ENCODE measurements at regions not wholly inside any gene's neighbourhood (a gene's known extent, or its start where the extent isn't known, plus 50 kb on each side); places are given as distances from the start of the nearest gene placed in this dataset.
A peak's percentile ranks its signal among the peaks of the same experiment; 100 is the strongest.
"Not testable (repeated sequence)": the region's sequence is repeated elsewhere in the genome, so short reads cannot be mapped to it uniquely, and the experiment has no call there.

DNA sequence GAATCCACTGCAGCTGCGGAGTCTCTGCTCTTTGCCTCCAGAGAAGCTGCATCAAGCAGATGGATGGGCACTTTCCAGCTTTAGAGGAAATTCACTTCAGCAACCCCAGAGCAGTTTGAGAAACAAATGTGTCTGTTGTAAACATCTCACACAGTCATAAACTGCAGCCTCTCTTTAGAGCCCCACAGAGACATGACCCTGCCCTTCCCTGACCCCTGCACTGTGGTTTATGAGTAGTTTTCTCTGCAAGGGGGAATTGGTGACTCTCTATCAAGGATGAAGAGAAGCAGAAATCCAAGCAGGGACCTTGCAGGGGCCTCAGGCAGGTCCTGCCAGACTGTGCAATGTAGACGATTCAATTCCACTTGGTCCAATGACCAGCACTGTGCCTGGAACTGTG is 160.2 kb downstream of the SH2D4B start:
- no peak for FAIRE-seq
- DNase-seq (ENCODE audit: insufficient read length, low spot score), result no peak

DNA sequence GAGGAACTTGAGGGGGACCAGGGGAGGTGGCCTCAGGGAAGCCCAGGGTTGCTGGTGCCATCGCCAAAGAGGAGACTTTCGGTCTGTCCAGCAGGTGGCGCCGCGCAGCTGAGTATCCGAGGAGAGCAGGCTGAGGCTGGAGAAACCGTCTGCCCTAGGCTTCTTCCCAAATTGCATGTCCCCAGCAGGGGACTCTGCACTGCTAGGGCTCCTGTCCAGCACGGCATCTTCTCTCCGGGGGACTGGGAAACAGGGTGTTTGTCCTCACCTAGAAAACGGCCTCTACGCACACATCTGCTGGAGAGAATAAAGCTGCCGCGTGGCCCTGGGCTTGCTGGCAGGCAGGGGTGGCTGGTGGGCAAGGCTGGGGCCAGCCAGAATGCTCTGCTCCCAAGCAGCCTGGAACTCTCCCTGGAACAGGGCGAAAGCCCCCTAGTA is 161.9 kb downstream of the SH2D4B start:
- FAIRE-seq (peak; percentile 53), DNase-seq (ENCODE audit: insufficient read length, low spot score) (peak; percentile 69)

DNA sequence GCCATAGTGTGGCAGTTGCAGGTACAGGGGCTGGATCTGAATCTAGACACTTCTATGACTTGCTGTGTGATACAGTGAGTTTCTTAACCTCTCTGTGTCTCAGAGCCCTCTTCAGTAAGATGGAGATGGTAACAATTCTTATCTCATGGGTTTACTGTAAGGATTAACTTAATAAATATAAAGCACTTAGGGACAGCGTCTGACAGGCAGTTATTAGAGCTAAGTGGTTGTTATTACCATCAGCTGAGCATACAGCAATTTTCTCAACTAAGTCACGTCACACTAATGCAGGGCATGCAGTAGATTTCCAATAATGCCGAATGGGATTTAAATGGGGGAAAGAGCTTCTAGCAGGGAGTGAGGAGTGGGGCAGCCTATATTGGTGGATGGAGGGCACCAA is 162.6 kb downstream of the SH2D4B start:
- no peak for FAIRE-seq

DNA sequence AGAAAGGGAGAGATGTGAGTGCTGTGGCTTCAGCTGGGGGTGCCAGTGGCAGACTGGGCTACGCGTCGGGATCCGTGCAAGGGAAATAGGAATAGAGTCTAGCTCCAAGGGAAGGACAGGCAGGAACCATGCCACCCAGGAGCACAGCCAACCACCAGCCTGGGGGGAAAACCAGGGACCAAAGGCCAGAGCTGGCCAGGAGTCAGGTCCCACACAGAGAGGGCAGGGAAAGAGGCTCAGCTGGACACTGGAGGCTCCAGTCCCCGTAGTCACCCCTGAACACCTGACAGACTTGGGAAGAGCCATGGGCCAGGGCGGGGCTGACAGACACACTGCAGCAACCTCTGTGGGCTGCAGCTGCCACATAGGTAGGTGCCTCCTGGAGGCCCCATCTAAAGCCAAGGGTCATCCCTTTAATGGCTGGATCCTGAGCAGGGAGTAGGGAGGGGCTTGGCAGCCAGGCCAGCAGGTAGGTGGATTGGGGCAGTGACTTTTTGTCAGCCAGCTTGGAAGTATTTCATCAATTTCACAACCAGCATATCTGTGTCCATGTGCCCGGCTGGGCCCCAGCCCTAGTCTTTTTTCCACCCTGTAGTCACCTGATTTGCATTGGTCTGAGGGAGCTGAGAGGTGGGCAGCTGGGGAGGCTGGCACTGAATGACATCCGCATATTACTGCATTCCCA is 163.2 kb downstream of the SH2D4B start:
- DNase-seq (ENCODE audit: insufficient read length, low spot score), result no peak

More for the DNA sequence above, 162.6 kb downstream of the SH2D4B start:
- no peak for DNase-seq (ENCODE audit: insufficient read length, low spot score)

DNA sequence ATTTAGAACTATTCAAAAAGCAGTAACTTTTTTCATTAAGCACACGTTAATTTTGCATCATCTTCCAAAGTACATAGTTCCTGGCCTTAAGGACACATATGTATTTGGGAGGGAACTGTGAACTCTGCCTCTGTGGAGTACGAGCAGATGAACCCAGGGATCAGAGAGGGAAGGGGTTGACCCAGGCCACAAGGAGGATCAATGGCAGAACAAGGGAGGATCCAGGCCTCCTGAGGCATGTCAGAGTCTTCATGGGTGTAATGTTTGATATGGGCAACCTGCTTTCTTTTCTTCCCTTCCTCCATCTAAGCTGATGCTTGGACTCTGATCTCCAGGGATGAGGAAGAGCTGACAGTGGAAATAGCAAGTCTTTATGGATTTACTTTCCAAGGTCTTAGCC is 164.0 kb downstream of the SH2D4B start:
- DNase-seq (ENCODE audit: insufficient read length, low spot score) (no peak), FAIRE-seq (no peak)

More for the DNA sequence above, 163.2 kb downstream of the SH2D4B start:
- no peak for FAIRE-seq

DNA sequence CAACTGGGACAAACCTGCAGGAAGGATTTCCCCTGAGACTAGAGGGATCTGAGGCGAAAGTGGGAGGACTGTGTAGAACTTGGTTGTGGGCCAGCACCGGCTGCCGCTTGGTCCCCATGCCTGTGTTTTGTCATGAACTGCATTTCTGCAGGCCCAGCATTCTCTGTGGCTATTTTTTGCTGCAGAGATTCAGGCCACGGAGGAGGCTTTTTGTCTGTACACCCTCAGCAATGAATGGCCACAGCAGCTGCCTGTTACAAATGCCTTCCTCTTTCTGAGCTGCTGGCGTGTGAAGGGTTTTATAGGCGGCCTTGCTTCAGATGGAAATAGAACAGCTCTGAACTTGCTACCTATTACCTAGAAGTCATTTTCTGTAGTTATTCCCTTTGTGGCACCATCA is 164.4 kb downstream of the SH2D4B start:
- no peak for FAIRE-seq

GRCh38 chr10:80705899-80706298 is 168.2 kb downstream of the SH2D4B start:
- no peak for FAIRE-seq

More for the DNA sequence above, 164.4 kb downstream of the SH2D4B start:
- DNase-seq (ENCODE audit: insufficient read length, low spot score), result no peak

GRCh38 chr10:80708185-80708584 is 170.5 kb downstream of the SH2D4B start:
- no peak for DNase-seq (ENCODE audit: insufficient read length, low spot score)
- FAIRE-seq, result no peak

More at GRCh38 chr10:80705899-80706298, 168.2 kb downstream of the SH2D4B start:
- DNase-seq (ENCODE audit: insufficient read length, low spot score), result no peak

- no peak for FAIRE-seq
- no peak for DNase-seq (ENCODE audit: insufficient read length, low spot score)
Measured at GRCh38 chr10:80708808-80709207, 171.1 kb downstream of the SH2D4B start.

DNA sequence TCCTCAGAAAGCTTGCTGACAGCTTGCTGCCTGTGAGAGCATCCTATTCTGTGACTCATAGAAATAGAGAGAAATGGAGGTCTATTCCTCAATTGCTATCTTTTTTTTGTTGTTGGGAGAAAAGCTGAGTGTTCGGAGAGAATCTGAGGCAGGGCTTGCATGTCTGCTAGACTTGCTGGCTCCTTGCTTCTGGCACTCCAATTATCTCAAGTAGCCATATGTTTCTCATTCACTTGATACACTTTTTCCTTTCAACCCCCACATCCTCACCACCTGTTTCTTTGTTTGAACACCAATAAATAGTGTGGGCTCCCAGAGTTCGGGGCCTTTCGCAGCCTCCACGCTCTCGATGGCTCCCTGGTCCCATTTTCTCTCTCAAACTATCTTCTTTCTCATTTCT is 172.2 kb downstream of the SH2D4B start:
- DNase-seq (ENCODE audit: insufficient read length, low spot score) (no peak), FAIRE-seq (no peak)

GRCh38 chr10:80713398-80713928 is 175.8 kb downstream of the SH2D4B start:
- FAIRE-seq (no peak), DNase-seq (ENCODE audit: insufficient read length, low spot score) (no peak)

DNA sequence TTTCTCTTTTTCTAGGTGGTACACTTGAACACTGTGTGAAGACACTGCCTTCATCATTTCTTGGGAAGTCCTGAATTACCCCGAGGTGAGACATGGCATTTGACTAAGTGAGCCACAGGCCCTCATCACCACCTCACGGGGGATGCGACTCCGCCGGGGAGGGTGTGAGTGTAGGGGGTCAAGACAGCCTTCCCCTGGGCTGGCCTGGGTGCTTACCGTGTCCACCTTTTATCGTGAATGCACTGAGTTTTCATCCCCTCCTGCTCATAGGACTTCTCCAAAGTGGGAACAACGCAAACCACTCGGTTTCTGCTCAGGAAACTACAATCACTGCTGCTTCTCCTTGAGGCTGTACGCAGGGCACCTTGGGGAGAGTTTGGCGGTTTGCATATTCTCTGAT is 176.9 kb downstream of the SH2D4B start:
- no peak for DNase-seq (ENCODE audit: insufficient read length, low spot score)

DNA sequence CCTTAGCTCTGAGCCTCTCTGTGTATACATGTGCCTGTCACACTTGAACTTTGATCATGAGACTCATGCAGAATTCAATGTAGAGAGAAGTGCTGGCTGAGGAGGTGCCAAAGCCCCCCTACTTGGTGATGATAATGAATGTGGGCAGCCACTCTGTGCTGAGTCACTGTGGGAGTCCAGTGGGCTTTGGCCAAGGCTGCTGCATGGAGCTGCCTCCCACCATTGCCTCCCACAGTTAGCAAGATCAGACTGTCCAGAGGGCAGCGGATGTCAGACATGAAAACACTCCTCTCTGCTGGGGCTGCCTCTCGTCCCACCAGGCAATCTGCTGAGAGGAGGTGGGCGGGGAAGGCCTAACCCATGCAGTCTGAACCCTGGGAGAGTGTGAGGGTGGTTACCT is 180.3 kb downstream of the SH2D4B start:
- DNase-seq (ENCODE audit: insufficient read length, low spot score) (no peak), FAIRE-seq (no peak)

More for the DNA sequence above, 176.9 kb downstream of the SH2D4B start:
- FAIRE-seq, result no peak

- FAIRE-seq (no peak), DNase-seq (ENCODE audit: insufficient read length, low spot score) (no peak)
Measured at GRCh38 chr10:80719935-80720334, 182.2 kb downstream of the SH2D4B start.

DNA sequence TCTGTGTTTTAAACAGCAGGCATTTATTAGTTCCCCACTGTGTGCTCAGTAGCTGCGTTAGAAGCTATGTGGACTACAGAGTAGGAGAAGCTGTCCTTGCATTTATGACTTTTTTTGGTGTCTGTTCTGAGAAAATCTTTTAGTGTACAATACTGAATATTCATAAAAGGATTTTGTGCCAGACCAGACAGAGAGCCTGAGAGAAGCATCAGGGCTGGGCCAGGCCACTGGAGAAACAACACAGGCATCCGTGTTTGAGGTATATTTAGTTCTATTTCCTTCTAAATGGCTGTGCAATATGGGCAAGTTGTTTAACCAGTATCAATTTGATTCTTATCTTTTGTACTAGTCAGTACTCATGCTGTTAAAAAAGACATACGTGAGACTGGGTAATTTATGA is 182.8 kb downstream of the SH2D4B start:
- DNase-seq (ENCODE audit: insufficient read length, low spot score) (no peak), FAIRE-seq (no peak)

DNA sequence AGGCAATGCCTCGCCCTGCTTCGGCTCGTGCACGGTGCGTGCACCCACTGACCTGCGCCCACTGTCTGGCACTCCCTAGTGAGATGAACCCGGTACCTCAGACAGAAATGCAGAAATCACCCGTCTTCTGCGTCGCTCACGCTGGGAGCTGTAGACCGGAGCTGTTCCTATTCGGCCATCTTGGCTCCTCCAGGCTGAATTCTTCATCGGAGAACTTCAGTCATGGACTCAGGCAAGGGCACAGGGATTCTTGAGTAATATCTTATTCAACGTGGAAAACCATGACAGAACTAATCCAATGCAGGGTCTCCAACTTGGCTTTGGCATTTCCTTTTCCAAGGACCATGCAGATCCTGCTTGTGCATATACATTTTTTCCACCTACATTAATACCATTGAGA is 190.7 kb downstream of the SH2D4B start:
- not testable (repeated sequence) for FAIRE-seq; DNase-seq (ENCODE audit: insufficient read length, low spot score)

- DNase-seq (ENCODE audit: insufficient read length, low spot score) (no peak), FAIRE-seq (no peak)
Measured at GRCh38 chr10:80729896-80730295, 192.2 kb downstream of the SH2D4B start.

GRCh38 chr10:80730522-80730921 is 192.8 kb downstream of the SH2D4B start:
- FAIRE-seq, result no peak

GRCh38 chr10:80734589-80734988 is 196.9 kb downstream of the SH2D4B start:
- DNase-seq (ENCODE audit: insufficient read length, low spot score), result no peak
- FAIRE-seq, result no peak

More at GRCh38 chr10:80730522-80730921, 192.8 kb downstream of the SH2D4B start:
- DNase-seq (ENCODE audit: insufficient read length, low spot score), result no peak

DNA sequence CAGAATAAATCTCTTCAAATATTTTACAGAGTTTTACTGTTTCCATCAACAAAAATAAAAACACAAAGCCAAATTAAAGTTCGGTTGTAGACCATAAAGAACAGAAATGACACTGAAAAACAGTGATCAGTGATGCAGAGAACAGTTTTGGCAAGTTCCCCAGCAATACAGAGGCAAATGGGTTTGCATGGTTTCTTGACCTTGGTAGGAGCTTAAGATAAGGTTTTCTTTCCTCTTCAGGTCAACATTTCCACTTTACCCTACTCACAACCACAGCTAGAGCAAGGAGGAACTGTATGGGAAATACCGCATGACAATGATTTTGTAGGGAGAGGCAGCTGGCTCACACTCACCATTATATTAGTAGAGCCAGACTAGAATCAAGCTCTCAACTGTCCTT is 199.5 kb downstream of the SH2D4B start:
- FAIRE-seq (no peak), DNase-seq (ENCODE audit: insufficient read length, low spot score) (no peak)

DNA sequence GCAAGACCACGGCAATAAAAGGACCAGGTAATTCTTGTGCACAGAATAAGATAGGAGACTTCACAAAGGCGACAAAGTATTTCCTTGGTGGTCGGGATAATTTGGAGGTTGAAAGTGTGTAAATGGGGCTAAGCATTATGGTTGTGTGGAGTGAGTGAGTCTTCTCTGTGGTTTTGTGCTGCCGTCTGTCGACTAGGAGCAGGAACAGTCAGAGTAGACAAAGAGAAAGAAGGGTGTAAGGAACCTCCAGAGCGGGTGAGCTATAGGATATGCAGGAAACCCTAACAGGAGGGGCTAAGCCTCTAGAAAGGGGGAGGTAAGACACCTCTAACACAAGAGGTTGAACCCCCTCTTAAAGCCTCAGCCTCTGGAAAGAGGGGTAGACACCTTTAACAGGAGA is 201.6 kb downstream of the SH2D4B start:
- FAIRE-seq, result no peak

GRCh38 chr10:80739963-80740715 is 202.4 kb downstream of the SH2D4B start:
- DNase-seq (ENCODE audit: insufficient read length, low spot score) (no peak), FAIRE-seq (no peak)

More for the DNA sequence above, 201.6 kb downstream of the SH2D4B start:
- no peak for DNase-seq (ENCODE audit: insufficient read length, low spot score)

All from GM19239 (cell line).